ENCODE measurements at regions not wholly inside any gene's neighbourhood (a gene's known extent, or its start where the extent isn't known, plus 50 kb on each side); places are given as distances from the start of the nearest gene placed in this dataset.
"Not testable (repeated sequence)": the region's sequence is repeated elsewhere in the genome, so short reads cannot be mapped to it uniquely, and the experiment has no call there.

GRCh38 chr18:35857581-35857980 lies 114.9 kb upstream of the RMP24 start:
- H3K27me3 ChIP-seq (ENCODE audit: control insufficient read depth, insufficient read depth, low read length); H3K9ac ChIP-seq (ENCODE audit: low read length); H3K27ac ChIP-seq (ENCODE audit: low read depth, low read length); H3K4me3 ChIP-seq (ENCODE audit: low read length); H3K4me1 ChIP-seq (ENCODE audit: control insufficient read depth, insufficient read depth, low read length); H3K36me3 ChIP-seq (ENCODE audit: control insufficient read depth, insufficient read depth, low read length): not testable (repeated sequence)

- H3K36me3 ChIP-seq (ENCODE audit: control insufficient read depth, insufficient read depth, low read length) = no peaks in the 10 kb centered on the region
- no peak overlapping the region for H3K9ac ChIP-seq (ENCODE audit: low read length)
- H3K4me3 ChIP-seq (ENCODE audit: low read length) = no peak overlapping the region
- H3K4me1 ChIP-seq (ENCODE audit: control insufficient read depth, insufficient read depth, low read length) = no peaks in the 10 kb centered on the region
- H3K27ac ChIP-seq (ENCODE audit: low read depth, low read length) = no peak overlapping the region
- no peaks in the 10 kb centered on the region for H3K27me3 ChIP-seq (ENCODE audit: control insufficient read depth, insufficient read depth, low read length)
Observed at GRCh38 chr18:35861367-35862118, 110.9 kb upstream of the RMP24 start.

GRCh38 chr18:35862119-35862640 lies 110.3 kb upstream of the RMP24 start:
- Histone ChIP-seq H3K4me1 (ENCODE audit: control insufficient read depth, insufficient read depth, low read length) (no peaks in the 10 kb centered on the region), H3K36me3 (ENCODE audit: control insufficient read depth, insufficient read depth, low read length) (no peaks in the 10 kb centered on the region), H3K27me3 (ENCODE audit: control insufficient read depth, insufficient read depth, low read length) (no peaks in the 10 kb centered on the region), H3K9ac (ENCODE audit: low read length) (no peak overlapping the region), H3K4me3 (ENCODE audit: low read length) (no peak overlapping the region), H3K27ac (ENCODE audit: low read depth, low read length) (no peak overlapping the region)

- no peak overlapping the region for H3K9ac ChIP-seq (ENCODE audit: low read length)
Observed at GRCh38 chr18:35864916-35865315, 107.6 kb upstream of the RMP24 start.

GRCh38 chr18:35868915-35869314 lies 103.6 kb upstream of the RMP24 start:
- H3K27ac ChIP-seq (ENCODE audit: low read depth, low read length) = no peak overlapping the region
- H3K4me1 ChIP-seq (ENCODE audit: control insufficient read depth, insufficient read depth, low read length) = no peaks in the 10 kb centered on the region
- H3K4me3 ChIP-seq (ENCODE audit: low read length) = no peak overlapping the region
- no peaks in the 10 kb centered on the region for H3K27me3 ChIP-seq (ENCODE audit: control insufficient read depth, insufficient read depth, low read length)
- no peaks in the 10 kb centered on the region for H3K36me3 ChIP-seq (ENCODE audit: control insufficient read depth, insufficient read depth, low read length)
- H3K9ac ChIP-seq (ENCODE audit: low read length) = no peak overlapping the region

More at GRCh38 chr18:35864916-35865315, 107.6 kb upstream of the RMP24 start:
- no peaks in the 10 kb centered on the region for H3K4me1 ChIP-seq (ENCODE audit: control insufficient read depth, insufficient read depth, low read length)
- no peaks in the 10 kb centered on the region for H3K27me3 ChIP-seq (ENCODE audit: control insufficient read depth, insufficient read depth, low read length)
- no peak overlapping the region for H3K4me3 ChIP-seq (ENCODE audit: low read length)
- H3K36me3 ChIP-seq (ENCODE audit: control insufficient read depth, insufficient read depth, low read length) = no peaks in the 10 kb centered on the region
- no peak overlapping the region for H3K27ac ChIP-seq (ENCODE audit: low read depth, low read length)

GRCh38 chr18:35871337-35871736 lies 101.1 kb upstream of the RMP24 start:
- H3K36me3 ChIP-seq (ENCODE audit: control insufficient read depth, insufficient read depth, low read length) = no peaks in the 10 kb centered on the region
- no peaks in the 10 kb centered on the region for H3K4me1 ChIP-seq (ENCODE audit: control insufficient read depth, insufficient read depth, low read length)
- no peak overlapping the region for H3K27ac ChIP-seq (ENCODE audit: low read depth, low read length)
- H3K27me3 ChIP-seq (ENCODE audit: control insufficient read depth, insufficient read depth, low read length) = no peaks in the 10 kb centered on the region
- no peak overlapping the region for H3K9ac ChIP-seq (ENCODE audit: low read length)
- H3K4me3 ChIP-seq (ENCODE audit: low read length) = no peak overlapping the region

- Histone ChIP-seq H3K9ac (ENCODE audit: low read length) (no peak overlapping the region), H3K27me3 (ENCODE audit: control insufficient read depth, insufficient read depth, low read length) (no peaks in the 10 kb centered on the region), H3K4me1 (ENCODE audit: control insufficient read depth, insufficient read depth, low read length) (no peaks in the 10 kb centered on the region), H3K27ac (ENCODE audit: low read depth, low read length) (no peak overlapping the region), H3K4me3 (ENCODE audit: low read length) (no peak overlapping the region), H3K36me3 (ENCODE audit: control insufficient read depth, insufficient read depth, low read length) (no peaks in the 10 kb centered on the region)
Observed at GRCh38 chr18:35875566-35875965, 96.9 kb upstream of the RMP24 start.

- Histone ChIP-seq H3K27ac (ENCODE audit: low read depth, low read length) (no peak overlapping the region), H3K36me3 (ENCODE audit: control insufficient read depth, insufficient read depth, low read length) (no peaks in the 10 kb centered on the region), H3K4me3 (ENCODE audit: low read length) (no peak overlapping the region), H3K4me1 (ENCODE audit: control insufficient read depth, insufficient read depth, low read length) (no peaks in the 10 kb centered on the region), H3K27me3 (ENCODE audit: control insufficient read depth, insufficient read depth, low read length) (no peaks in the 10 kb centered on the region), H3K9ac (ENCODE audit: low read length) (no peak overlapping the region)
Observed at GRCh38 chr18:35876243-35876642, 96.2 kb upstream of the RMP24 start.

- Histone ChIP-seq H3K4me1 (ENCODE audit: control insufficient read depth, insufficient read depth, low read length) (no peaks in the 10 kb centered on the region), H3K4me3 (ENCODE audit: low read length) (no peak overlapping the region)
Observed at GRCh38 chr18:35880788-35881455, 91.6 kb upstream of the RMP24 start.

GRCh38 chr18:35888329-35888728 lies 84.2 kb upstream of the RMP24 start:
- H3K4me3 ChIP-seq (ENCODE audit: low read length) = no peak overlapping the region
- no peaks in the 10 kb centered on the region for H3K27me3 ChIP-seq (ENCODE audit: control insufficient read depth, insufficient read depth, low read length)
- H3K27ac ChIP-seq (ENCODE audit: low read depth, low read length) = no peak overlapping the region
- no peaks in the 10 kb centered on the region for H3K4me1 ChIP-seq (ENCODE audit: control insufficient read depth, insufficient read depth, low read length)
- no peaks in the 10 kb centered on the region for H3K36me3 ChIP-seq (ENCODE audit: control insufficient read depth, insufficient read depth, low read length)
- no peak overlapping the region for H3K9ac ChIP-seq (ENCODE audit: low read length)

More at GRCh38 chr18:35880788-35881455, 91.6 kb upstream of the RMP24 start:
- H3K27me3 ChIP-seq (ENCODE audit: control insufficient read depth, insufficient read depth, low read length) = no peaks in the 10 kb centered on the region
- H3K36me3 ChIP-seq (ENCODE audit: control insufficient read depth, insufficient read depth, low read length) = no peaks in the 10 kb centered on the region
- H3K27ac ChIP-seq (ENCODE audit: low read depth, low read length) = no peak overlapping the region
- H3K9ac ChIP-seq (ENCODE audit: low read length) = no peak overlapping the region

- no peaks in the 10 kb centered on the region for H3K27me3 ChIP-seq (ENCODE audit: control insufficient read depth, insufficient read depth, low read length)
- H3K4me1 ChIP-seq (ENCODE audit: control insufficient read depth, insufficient read depth, low read length) = no peaks in the 10 kb centered on the region
- no peak overlapping the region for H3K4me3 ChIP-seq (ENCODE audit: low read length)
- H3K36me3 ChIP-seq (ENCODE audit: control insufficient read depth, insufficient read depth, low read length) = no peaks in the 10 kb centered on the region
- H3K27ac ChIP-seq (ENCODE audit: low read depth, low read length) = no peak overlapping the region
- H3K9ac ChIP-seq (ENCODE audit: low read length) = no peak overlapping the region
Observed at GRCh38 chr18:35889677-35890076, 82.8 kb upstream of the RMP24 start.

- no peaks in the 10 kb centered on the region for H3K36me3 ChIP-seq (ENCODE audit: control insufficient read depth, insufficient read depth, low read length)
- no peaks in the 10 kb centered on the region for H3K4me1 ChIP-seq (ENCODE audit: control insufficient read depth, insufficient read depth, low read length)
- H3K9ac ChIP-seq (ENCODE audit: low read length) = no peak overlapping the region
- no peak overlapping the region for H3K4me3 ChIP-seq (ENCODE audit: low read length)
- no peak overlapping the region for H3K27ac ChIP-seq (ENCODE audit: low read depth, low read length)
- H3K27me3 ChIP-seq (ENCODE audit: control insufficient read depth, insufficient read depth, low read length) = no peaks in the 10 kb centered on the region
Observed at GRCh38 chr18:35890323-35890722, 82.2 kb upstream of the RMP24 start.

GRCh38 chr18:35892118-35892517 lies 80.4 kb upstream of the RMP24 start:
- H3K4me3 ChIP-seq (ENCODE audit: low read length) = no peak overlapping the region
- no peak overlapping the region for H3K27ac ChIP-seq (ENCODE audit: low read depth, low read length)
- no peaks in the 10 kb centered on the region for H3K27me3 ChIP-seq (ENCODE audit: control insufficient read depth, insufficient read depth, low read length)
- H3K4me1 ChIP-seq (ENCODE audit: control insufficient read depth, insufficient read depth, low read length) = no peaks in the 10 kb centered on the region
- no peaks in the 10 kb centered on the region for H3K36me3 ChIP-seq (ENCODE audit: control insufficient read depth, insufficient read depth, low read length)
- no peak overlapping the region for H3K9ac ChIP-seq (ENCODE audit: low read length)
